ENCODE measurements at regions not wholly inside any gene's neighbourhood (a gene's known extent, or its start where the extent isn't known, plus 50 kb on each side); places are given as distances from the start of the nearest gene placed in this dataset.
"Not testable (repeated sequence)": the region's sequence is repeated elsewhere in the genome, so short reads cannot be mapped to it uniquely, and the experiment has no call there.

GRCh38 chr5:174901336-174901735, 177.0 kb downstream of the MSX2 start:
- Mint-ChIP-seq H3K36me3 (no peaks in the 10 kb centered on the region), H3K9me3 (ENCODE audit: low read depth) (no peaks in the 10 kb centered on the region), H3K27ac (no peak overlapping the region), H3K27me3 (no peaks in the 10 kb centered on the region), H3K4me3 (no peak overlapping the region), H3K4me1 (no peaks in the 10 kb centered on the region)
- ATAC-seq = no peak
- CTCF ChIA-PET = no interaction called here
- no peak for DNase-seq

DNA sequence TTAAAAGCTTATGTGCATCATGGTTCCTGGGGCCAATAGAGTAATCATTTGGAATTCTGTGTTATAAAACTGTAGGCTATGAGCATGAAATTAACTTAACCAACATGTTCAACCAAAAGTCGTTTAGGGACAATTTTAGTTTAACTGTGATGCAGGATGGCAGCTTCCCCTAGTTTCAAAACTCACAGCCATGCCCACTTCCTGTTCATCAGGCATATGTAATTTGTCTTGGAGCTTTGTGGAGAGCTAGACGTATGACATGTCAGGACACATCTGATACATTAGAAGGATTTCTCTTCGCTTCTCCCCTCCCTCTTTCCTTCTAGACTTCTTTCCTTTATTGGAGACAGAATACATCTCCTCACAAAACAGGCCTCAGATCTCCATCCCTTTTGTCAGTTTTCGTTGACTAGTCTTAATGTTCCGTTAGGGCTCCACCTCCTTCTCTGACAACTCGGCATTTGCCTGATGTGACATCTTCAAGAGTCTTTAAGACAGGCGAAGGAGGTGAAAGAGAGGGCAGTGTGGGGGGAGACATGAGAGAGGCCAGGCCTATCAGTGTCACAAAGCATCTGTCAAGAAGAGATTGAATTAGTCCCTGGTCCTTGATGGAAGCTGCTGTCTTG, 176.0 kb downstream of the MSX2 start:
- Mint-ChIP-seq H3K27me3 (no peaks in the 10 kb centered on the region), H3K27ac (no peak overlapping the region), H3K4me3 (no peak overlapping the region), H3K4me1 (no peaks in the 10 kb centered on the region), H3K9me3 (ENCODE audit: low read depth) (no peaks in the 10 kb centered on the region), H3K36me3 (no peaks in the 10 kb centered on the region)
- CTCF ChIA-PET = no interaction called here
- ATAC-seq (no peak), DNase-seq (no peak)

GRCh38 chr5:174897281-174897950, 173.0 kb downstream of the MSX2 start:
- Mint-ChIP-seq H3K4me3 (no peak overlapping the region), H3K9me3 (ENCODE audit: low read depth) (no peaks in the 10 kb centered on the region), H3K27ac (no peak overlapping the region), H3K27me3 (no peaks in the 10 kb centered on the region), H3K36me3 (no peaks in the 10 kb centered on the region), H3K4me1 (no peaks in the 10 kb centered on the region)
- DNase-seq (no peak), ATAC-seq (no peak)
- CTCF ChIA-PET = no interaction called here

GRCh38 chr5:174895360-174895759, 171.0 kb downstream of the MSX2 start:
- Mint-ChIP-seq H3K4me3 (no peak overlapping the region), H3K36me3 (no peaks in the 10 kb centered on the region), H3K9me3 (ENCODE audit: low read depth) (no peaks in the 10 kb centered on the region), H3K27ac (no peak overlapping the region), H3K27me3 (no peaks in the 10 kb centered on the region), H3K4me1 (no peaks in the 10 kb centered on the region)
- DNase-seq (no peak), ATAC-seq (no peak)
- CTCF ChIA-PET = no interaction called here

GRCh38 chr5:174892742-174893141, 168.4 kb downstream of the MSX2 start:
- H3K27me3 Mint-ChIP-seq = no peaks in the 10 kb centered on the region
- no peak overlapping the region for H3K27ac Mint-ChIP-seq
- ATAC-seq = no peak
- H3K4me3 Mint-ChIP-seq = no peak overlapping the region
- CTCF ChIA-PET = no interaction called here
- DNase-seq = no peak
- H3K9me3 Mint-ChIP-seq (ENCODE audit: low read depth) = no peaks in the 10 kb centered on the region
- H3K4me1 Mint-ChIP-seq = no peaks in the 10 kb centered on the region
- no peaks in the 10 kb centered on the region for H3K36me3 Mint-ChIP-seq

DNA sequence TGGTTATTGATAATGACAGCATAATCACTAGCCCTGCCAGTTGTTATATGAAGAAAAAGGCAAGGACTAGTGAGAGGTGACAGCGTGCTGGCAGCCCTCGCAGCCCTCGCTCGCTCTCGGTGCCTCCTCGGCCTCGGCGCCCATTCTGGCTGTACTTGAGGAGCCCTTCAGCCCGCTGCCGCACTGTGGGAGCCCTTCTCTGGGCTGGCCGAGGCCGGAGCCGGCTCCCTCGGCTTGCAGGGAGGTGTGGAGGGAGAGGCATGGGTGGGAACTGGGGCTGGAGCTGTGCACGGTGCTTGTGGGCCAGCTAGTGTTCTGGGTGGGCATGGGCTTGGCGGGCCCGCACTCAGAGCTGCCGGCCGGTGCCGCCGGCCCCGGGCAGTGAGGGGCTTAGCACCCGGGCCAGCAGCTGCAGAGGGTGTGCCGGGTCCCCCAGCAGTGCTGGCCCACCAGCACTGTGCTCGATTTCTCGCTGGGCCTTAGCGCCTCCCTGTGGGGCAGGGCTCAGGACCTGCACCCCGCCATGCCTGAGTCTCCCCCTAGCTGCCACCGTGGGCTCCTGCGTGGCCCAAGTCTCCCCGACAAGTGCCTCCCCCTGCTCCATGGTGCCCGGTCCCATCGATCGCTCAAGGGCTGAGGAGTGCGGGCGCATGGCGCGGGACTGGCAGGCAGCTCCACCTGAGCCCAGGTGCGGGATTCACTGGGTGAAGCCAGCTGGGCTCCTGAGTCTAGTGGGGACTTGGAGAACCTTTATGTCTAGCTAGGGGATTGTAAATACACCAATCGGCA, 156.2 kb downstream of the MSX2 start:
- DNase-seq; ATAC-seq; H3K9me3 Mint-ChIP-seq (ENCODE audit: low read depth); H3K27me3 Mint-ChIP-seq; CTCF ChIA-PET; H3K36me3 Mint-ChIP-seq; H3K27ac Mint-ChIP-seq; H3K4me3 Mint-ChIP-seq; H3K4me1 Mint-ChIP-seq: not testable (repeated sequence)

DNA sequence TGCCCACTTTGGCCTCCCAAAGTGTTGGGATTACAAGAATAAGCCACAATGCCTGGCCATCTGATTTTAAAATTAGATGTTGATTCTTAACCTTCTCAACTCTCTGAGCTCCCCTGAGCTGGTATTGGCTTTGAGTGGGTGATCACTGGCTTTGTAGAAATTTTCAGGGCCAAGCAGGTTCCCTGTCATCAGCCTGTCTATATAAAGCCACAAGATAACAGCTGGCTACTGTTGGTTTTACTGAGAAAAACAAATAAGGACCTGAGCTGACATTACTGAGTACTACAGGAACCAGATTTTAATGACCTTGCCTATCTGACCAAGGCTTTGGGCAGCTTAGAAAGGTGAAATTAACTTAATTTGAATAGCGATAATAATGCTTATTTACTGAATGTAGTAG, 153.6 kb downstream of the MSX2 start:
- no peaks in the 10 kb centered on the region for H3K9me3 Mint-ChIP-seq (ENCODE audit: low read depth)
- ATAC-seq = no peak
- H3K4me1 Mint-ChIP-seq = no peaks in the 10 kb centered on the region
- H3K4me3 Mint-ChIP-seq = no peak overlapping the region
- CTCF ChIA-PET = no interaction called here
- DNase-seq = no peak
- H3K27me3 Mint-ChIP-seq = no peaks in the 10 kb centered on the region
- H3K27ac Mint-ChIP-seq = no peak overlapping the region
- H3K36me3 Mint-ChIP-seq = no peaks in the 10 kb centered on the region

- CTCF ChIA-PET = no interaction called here
- Mint-ChIP-seq H3K9me3 (ENCODE audit: low read depth) (no peaks in the 10 kb centered on the region), H3K27me3 (no peaks in the 10 kb centered on the region), H3K36me3 (no peaks in the 10 kb centered on the region), H3K4me1 (no peaks in the 10 kb centered on the region), H3K27ac (no peak overlapping the region), H3K4me3 (no peak overlapping the region)
- DNase-seq = no peak
- no peak for ATAC-seq
Observed at GRCh38 chr5:174872271-174872670, 147.9 kb downstream of the MSX2 start.

GRCh38 chr5:174852143-174852542, 127.8 kb downstream of the MSX2 start:
- no peak overlapping the region for H3K27ac Mint-ChIP-seq

GRCh38 chr5:174850565-174851169, 126.3 kb downstream of the MSX2 start:
- CTCF ChIA-PET = no interaction called here
- no peaks in the 10 kb centered on the region for H3K9me3 Mint-ChIP-seq (ENCODE audit: low read depth)
- no peak for DNase-seq
- H3K4me3 Mint-ChIP-seq = no peak overlapping the region
- H3K27me3 Mint-ChIP-seq = no peaks in the 10 kb centered on the region
- H3K4me1 Mint-ChIP-seq = no peaks in the 10 kb centered on the region
- no peak for ATAC-seq
- H3K36me3 Mint-ChIP-seq = no peaks in the 10 kb centered on the region
- no peak overlapping the region for H3K27ac Mint-ChIP-seq

More at GRCh38 chr5:174852143-174852542, 127.8 kb downstream of the MSX2 start:
- Mint-ChIP-seq H3K9me3 (ENCODE audit: low read depth) (no peaks in the 10 kb centered on the region), H3K27me3 (no peaks in the 10 kb centered on the region), H3K4me1 (no peaks in the 10 kb centered on the region), H3K36me3 (no peaks in the 10 kb centered on the region), H3K4me3 (no peak overlapping the region)
- CTCF ChIA-PET = no interaction called here
- no peak for DNase-seq
- no peak for ATAC-seq

DNA sequence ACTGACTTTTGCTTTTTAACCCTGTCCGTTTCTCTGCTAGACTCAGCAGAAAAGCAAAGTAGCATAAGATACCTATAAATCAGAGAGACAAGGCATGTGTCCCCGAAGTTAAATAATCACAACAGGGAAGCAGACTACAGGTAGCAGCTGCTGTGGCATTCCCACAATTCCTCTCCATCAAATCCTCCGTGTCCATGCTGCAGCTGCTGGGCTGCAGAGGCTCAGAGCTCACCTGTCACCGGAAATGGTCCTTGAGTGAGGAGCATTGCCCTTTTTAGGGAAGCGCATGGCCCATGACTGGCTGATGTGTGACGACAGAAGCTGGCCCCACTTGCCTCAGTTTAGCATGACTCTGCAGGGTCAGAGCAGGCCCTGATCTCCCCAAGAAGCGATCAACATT, 125.0 kb downstream of the MSX2 start:
- ATAC-seq = no peak
- H3K27me3 Mint-ChIP-seq = no peaks in the 10 kb centered on the region

DNA sequence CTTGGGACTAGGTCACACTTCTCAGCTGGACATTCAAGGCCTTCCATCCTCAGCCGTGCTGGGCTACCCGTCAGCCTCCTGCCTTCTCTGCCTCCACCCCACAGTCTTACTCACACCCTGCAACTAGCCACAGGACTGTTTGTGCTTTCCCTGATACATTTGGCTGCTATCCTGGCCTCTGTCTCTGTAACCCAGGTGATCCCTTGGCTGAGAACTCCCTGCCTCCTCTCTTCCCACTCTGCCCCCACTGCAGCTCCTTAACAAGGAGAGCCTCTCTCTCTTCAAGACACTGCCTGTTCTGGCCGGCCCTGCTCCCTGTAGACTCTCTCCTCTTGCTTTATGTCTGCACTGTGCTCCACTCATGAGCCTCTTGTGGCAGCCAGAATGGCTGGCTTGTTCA, 120.6 kb downstream of the MSX2 start:
- H3K27me3 Mint-ChIP-seq = no peaks in the 10 kb centered on the region
- H3K27ac Mint-ChIP-seq = no peak overlapping the region
- no peaks in the 10 kb centered on the region for H3K9me3 Mint-ChIP-seq (ENCODE audit: low read depth)
- no peak for DNase-seq
- no peaks in the 10 kb centered on the region for H3K36me3 Mint-ChIP-seq
- ATAC-seq = no peak
- H3K4me1 Mint-ChIP-seq = no peaks in the 10 kb centered on the region
- no peak overlapping the region for H3K4me3 Mint-ChIP-seq
- CTCF ChIA-PET = no interaction called here

More for the DNA sequence above, 125.0 kb downstream of the MSX2 start:
- CTCF ChIA-PET = no interaction called here
- DNase-seq = no peak
- Mint-ChIP-seq H3K36me3 (no peaks in the 10 kb centered on the region), H3K27ac (no peak overlapping the region), H3K4me1 (no peaks in the 10 kb centered on the region), H3K9me3 (ENCODE audit: low read depth) (no peaks in the 10 kb centered on the region), H3K4me3 (no peak overlapping the region)

DNA sequence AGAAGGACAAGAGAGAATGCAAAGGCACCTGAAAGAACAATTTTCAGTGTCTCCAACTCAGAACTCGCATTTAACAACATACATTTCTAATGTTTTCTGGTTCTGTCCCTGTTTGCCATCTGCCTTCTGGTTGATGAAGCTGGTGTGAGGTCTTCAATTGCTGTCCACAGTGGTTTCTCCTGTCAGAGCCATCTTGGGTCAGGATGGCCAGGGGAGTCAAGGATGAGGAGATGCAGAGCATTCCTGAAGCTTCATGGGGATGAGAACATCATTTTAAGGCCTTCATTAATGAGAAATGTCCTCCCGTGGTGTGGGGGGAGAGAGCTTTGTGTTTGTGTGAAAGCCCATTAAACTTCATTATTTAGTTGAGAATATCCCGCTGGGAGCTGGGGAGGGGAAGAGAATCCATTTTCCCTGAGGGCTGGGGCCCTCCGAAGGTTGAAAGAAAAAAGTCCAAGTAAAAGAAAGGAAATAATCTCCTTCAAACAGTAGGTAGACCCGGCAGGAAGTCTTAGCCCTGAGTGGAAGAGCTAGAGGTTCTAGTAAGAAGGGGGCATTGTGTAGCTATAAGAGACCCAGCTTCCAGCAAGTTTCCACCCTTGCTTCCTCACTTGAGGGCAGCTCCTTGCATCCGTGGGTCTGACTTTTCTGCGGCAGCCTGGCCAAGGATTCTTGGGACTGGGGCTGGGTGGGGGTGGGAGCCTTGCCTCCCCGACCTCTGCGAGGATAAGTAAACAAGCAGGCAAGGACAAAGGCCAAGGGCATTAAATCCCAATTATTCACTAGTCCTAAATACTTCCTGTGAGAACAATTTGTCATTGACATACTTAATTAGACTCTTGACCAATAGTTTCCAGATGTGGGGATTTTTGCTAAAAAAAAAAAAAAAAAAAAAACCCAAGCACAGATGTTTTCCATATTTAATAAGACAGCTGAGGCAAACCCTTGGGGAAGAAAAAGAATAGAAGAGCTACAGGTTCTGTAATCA, 119.2 kb downstream of the MSX2 start:
- Mint-ChIP-seq H3K4me1 (no peaks in the 10 kb centered on the region), H3K27ac (no peak overlapping the region), H3K27me3 (no peaks in the 10 kb centered on the region), H3K9me3 (ENCODE audit: low read depth) (no peaks in the 10 kb centered on the region), H3K4me3 (no peak overlapping the region), H3K36me3 (no peaks in the 10 kb centered on the region)
- DNase-seq = no peak
- ATAC-seq = no peak
- CTCF ChIA-PET = no interaction called here
